Left ventricle myocardium inferior (tissue), 1 donor: ENCODE measurements at regions not wholly inside any gene's neighbourhood (a gene's known extent, or its start where the extent isn't known, plus 50 kb on each side); places are given as distances from the start of the nearest gene placed in this dataset.
"Not testable (repeated sequence)": the region's sequence is repeated elsewhere in the genome, so short reads cannot be mapped to it uniquely, and the experiment has no call there.

Source experiments
- DNase-seq: peaks from one replicate; pipeline ENCODE4 v3.0.0-alpha.2; 2020
- H3K27ac ChIP-seq: fragments of 200-600 bp; replicated peaks from 2 replicates; pipeline ENCODE4 v1.8.0; 2021
- H3K27me3 ChIP-seq: fragments of 200-600 bp; 2 replicates; pipeline ENCODE4 v1.8.0; 2021; ENCODE audit warnings: low read depth
- H3K36me3 ChIP-seq: fragments of 200-600 bp; 2 replicates; pipeline ENCODE4 v1.8.0; 2021
- H3K4me1 ChIP-seq: fragments of 200-600 bp; 2 replicates; pipeline ENCODE4 v1.8.0; 2021
- H3K4me3 ChIP-seq: fragments of 200-600 bp; 2 replicates; pipeline ENCODE4 v1.8.0; 2021; ENCODE audit warnings: mild to moderate bottlenecking, moderate library complexity
- H3K9me3 ChIP-seq: fragments of 200-600 bp; replicated peaks from 2 replicates; pipeline ENCODE4 v1.8.0; 2021
- CTCF ChIP-seq: fragments of 200-600 bp; IDR thresholded peaks from 2 replicates; pipeline ENCODE4 v1.8.0; 2021; ENCODE audit warnings: antibody characterized with exemption, mild to moderate bottlenecking, borderline replicate concordance
- intact Hi-C: fragments of 100-400 bp; cut with micrococcal nuclease; formaldehyde crosslinking; loops from one replicate; pipeline ENCODE4 v1.11.0; 2022
- donor health status: DM: no; HTN: yes; CAD: no; lungs with severe emphysema.

- Histone ChIP-seq H3K4me3 (no peak overlapping the region), H3K4me1 (no peaks in the 10 kb centered on the region), H3K36me3 (no peaks in the 10 kb centered on the region), H3K9me3 (no peaks in the 10 kb centered on the region), H3K27me3 (no peaks in the 10 kb centered on the region), H3K27ac (no peak overlapping the region)
- no peak for TF ChIP-seq CTCF
- no peak for DNase-seq
- intact Hi-C loops: no loop called here
These were observed 1075.2 kb downstream of the PCDH9 start for GRCh38 chr13:66154976-66155375.

GRCh38 chr13:66154354-66154753, 1075.8 kb downstream of the PCDH9 start:
- no peak for DNase-seq
- intact Hi-C loops: no loop called here

GRCh38 chr13:66152596-66152995, 1077.5 kb downstream of the PCDH9 start:
- H3K27ac ChIP-seq: no peak overlapping the region
- no peak for TF ChIP-seq CTCF
- no peak for DNase-seq
- intact Hi-C loops: no loop called here
- H3K9me3 ChIP-seq: no peaks in the 10 kb centered on the region
- no peaks in the 10 kb centered on the region for H3K4me1 ChIP-seq
- H3K4me3 ChIP-seq: no peak overlapping the region
- H3K36me3 ChIP-seq: no peaks in the 10 kb centered on the region
- H3K27me3 ChIP-seq: no peaks in the 10 kb centered on the region

More at GRCh38 chr13:66154354-66154753, 1075.8 kb downstream of the PCDH9 start:
- Histone ChIP-seq H3K36me3 (no peaks in the 10 kb centered on the region), H3K4me1 (no peaks in the 10 kb centered on the region), H3K4me3 (no peak overlapping the region), H3K9me3 (no peaks in the 10 kb centered on the region), H3K27me3 (no peaks in the 10 kb centered on the region), H3K27ac (no peak overlapping the region)
- TF ChIP-seq CTCF: no peak

- H3K4me3 ChIP-seq, H3K27me3 ChIP-seq, DNase-seq, H3K4me1 ChIP-seq, H3K9me3 ChIP-seq, H3K27ac ChIP-seq, H3K36me3 ChIP-seq, intact Hi-C loops: not testable (repeated sequence)
These were observed 1085.8 kb downstream of the PCDH9 start for GRCh38 chr13:66144357-66144756.

- H3K4me1 ChIP-seq: no peaks in the 10 kb centered on the region
- no peak overlapping the region for H3K27ac ChIP-seq
- no peaks in the 10 kb centered on the region for H3K36me3 ChIP-seq
- no peaks in the 10 kb centered on the region for H3K27me3 ChIP-seq
- no peak overlapping the region for H3K4me3 ChIP-seq
- intact Hi-C loops: no loop called here
- no peak for DNase-seq
- no peak for TF ChIP-seq CTCF
- no peaks in the 10 kb centered on the region for H3K9me3 ChIP-seq
These were observed 1090.4 kb downstream of the PCDH9 start for GRCh38 chr13:66139701-66140100.

GRCh38 chr13:66139250-66139649, 1090.9 kb downstream of the PCDH9 start:
- H3K9me3 ChIP-seq: no peaks in the 10 kb centered on the region
- DNase-seq: no peak
- H3K36me3 ChIP-seq: no peaks in the 10 kb centered on the region
- TF ChIP-seq CTCF: no peak
- H3K27ac ChIP-seq: no peak overlapping the region
- intact Hi-C loops: no loop called here
- no peaks in the 10 kb centered on the region for H3K27me3 ChIP-seq
- H3K4me3 ChIP-seq: no peak overlapping the region
- H3K4me1 ChIP-seq: no peaks in the 10 kb centered on the region
